SK-N-SH (cell line): ENCODE measurements at regions not wholly inside any gene's neighbourhood (a gene's known extent, or its start where the extent isn't known, plus 50 kb on each side); places are given as distances from the start of the nearest gene placed in this dataset.

Source experiments
- ELF1 ChIP-seq: IDR thresholded peaks from 2 replicates; pipeline ENCODE4 v1.4.0; 2012
- EP300 ChIP-seq, 2 experiments: IDR thresholded peaks; 2 replicates each; pipeline versions ENCODE4 v1.4.0 to v1.6.1; 2012; ENCODE audit warnings: borderline replicate concordance in 1 of 2, low read depth in 1 of 2, low read length in 1 of 2
- FOXM1 ChIP-seq: IDR thresholded peaks from 2 replicates; pipeline ENCODE4 v1.4.0; 2012; ENCODE audit warnings: low read depth, mild to moderate bottlenecking
- IRF3 ChIP-seq: fragments of 150-350 bp; IDR thresholded peaks from 2 replicates; pipeline ENCODE4 v1.6.1; 2016; ENCODE audit warnings: mild to moderate bottlenecking, low read depth, low read length
- MAX ChIP-seq: IDR thresholded peaks from 2 replicates; pipeline ENCODE4 v1.4.0; 2012; ENCODE audit warnings: low read depth
- MEF2A ChIP-seq: IDR thresholded peaks from 2 replicates; pipeline ENCODE4 v1.4.0; 2012; ENCODE audit warnings: low read depth, borderline replicate concordance
- POLR2AphosphoS5 ChIP-seq: IDR thresholded peaks from 2 replicates; pipeline ENCODE4 v1.6.1; 2012; ENCODE audit warnings: low read depth, low read length
- RAD21 ChIP-seq: IDR thresholded peaks from 2 replicates; pipeline ENCODE4 v1.6.1; 2012; ENCODE audit warnings: mild to moderate bottlenecking, low read length
- REST ChIP-seq: IDR thresholded peaks from 2 replicates; pipeline ENCODE4 v1.6.1; 2012; ENCODE audit warnings: mild to moderate bottlenecking, low read depth, low read length, moderate library complexity
- TAF1 ChIP-seq: IDR thresholded peaks from 2 replicates; pipeline ENCODE4 v1.6.1; 2012; ENCODE audit warnings: low read depth, mild to moderate bottlenecking, low read length, moderate library complexity, borderline replicate concordance
- TCF12 ChIP-seq: IDR thresholded peaks from 2 replicates; pipeline ENCODE4 v1.4.0; 2012
- TEAD4 ChIP-seq: IDR thresholded peaks from 2 replicates; pipeline ENCODE4 v1.4.0; 2012; ENCODE audit warnings: mild to moderate bottlenecking, borderline replicate concordance; ENCODE audit not compliant: insufficient read depth
- TF ChIP-seq, protein P1 (sequence below): fragments of 200-600 bp; sonication (generic); IDR thresholded peaks from 2 replicates; pipeline ENCODE4 v1.6.1; 2017; ENCODE audit warnings: antibody characterized with exemption, mild to moderate bottlenecking, moderate library complexity

DNA sequence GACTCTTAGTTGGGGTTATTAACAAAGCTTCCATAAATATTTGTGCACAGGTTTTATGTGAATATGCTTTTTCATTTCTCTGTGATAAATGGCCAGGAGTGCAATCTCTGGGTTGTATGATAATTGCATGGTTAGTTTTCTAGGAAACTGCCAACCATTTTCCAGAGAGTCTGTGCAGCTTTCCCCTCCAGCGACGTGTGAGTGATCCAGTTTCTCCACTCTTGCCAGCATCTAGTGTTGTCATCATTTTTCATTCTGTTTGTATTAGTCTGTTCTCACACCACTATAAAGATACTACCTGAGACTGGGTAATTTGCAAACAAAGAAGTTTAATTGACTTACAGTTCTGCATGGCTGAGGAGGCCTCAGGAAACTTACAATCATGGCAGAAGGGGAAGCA lies 319.6 kb upstream of the SHH start:
- TF ChIP-seq RAD21 = no peak
- TF ChIP-seq, protein P1, sequence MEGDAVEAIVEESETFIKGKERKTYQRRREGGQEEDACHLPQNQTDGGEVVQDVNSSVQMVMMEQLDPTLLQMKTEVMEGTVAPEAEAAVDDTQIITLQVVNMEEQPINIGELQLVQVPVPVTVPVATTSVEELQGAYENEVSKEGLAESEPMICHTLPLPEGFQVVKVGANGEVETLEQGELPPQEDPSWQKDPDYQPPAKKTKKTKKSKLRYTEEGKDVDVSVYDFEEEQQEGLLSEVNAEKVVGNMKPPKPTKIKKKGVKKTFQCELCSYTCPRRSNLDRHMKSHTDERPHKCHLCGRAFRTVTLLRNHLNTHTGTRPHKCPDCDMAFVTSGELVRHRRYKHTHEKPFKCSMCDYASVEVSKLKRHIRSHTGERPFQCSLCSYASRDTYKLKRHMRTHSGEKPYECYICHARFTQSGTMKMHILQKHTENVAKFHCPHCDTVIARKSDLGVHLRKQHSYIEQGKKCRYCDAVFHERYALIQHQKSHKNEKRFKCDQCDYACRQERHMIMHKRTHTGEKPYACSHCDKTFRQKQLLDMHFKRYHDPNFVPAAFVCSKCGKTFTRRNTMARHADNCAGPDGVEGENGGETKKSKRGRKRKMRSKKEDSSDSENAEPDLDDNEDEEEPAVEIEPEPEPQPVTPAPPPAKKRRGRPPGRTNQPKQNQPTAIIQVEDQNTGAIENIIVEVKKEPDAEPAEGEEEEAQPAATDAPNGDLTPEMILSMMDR = no peak
- no peak for TF ChIP-seq TAF1
- no peak for TF ChIP-seq EP300 (IDR thresholded peaks at IDR 0.05; ENCODE audit: borderline replicate concordance in 1 of 2, low read depth in 1 of 2, low read length in 1 of 2)
- no peak for TF ChIP-seq ELF1
- TF ChIP-seq TCF12 = no peak
- TF ChIP-seq FOXM1 = no peak
- no peak for TF ChIP-seq MEF2A
- no peak for TF ChIP-seq POLR2AphosphoS5
- no peak for TF ChIP-seq IRF3
- TF ChIP-seq TEAD4 = no peak
- TF ChIP-seq REST = no peak
- TF ChIP-seq MAX = no peak
